ENCODE measurements at regions not wholly inside any gene's neighbourhood (a gene's known extent, or its start where the extent isn't known, plus 50 kb on each side); places are given as distances from the start of the nearest gene placed in this dataset.

DNA sequence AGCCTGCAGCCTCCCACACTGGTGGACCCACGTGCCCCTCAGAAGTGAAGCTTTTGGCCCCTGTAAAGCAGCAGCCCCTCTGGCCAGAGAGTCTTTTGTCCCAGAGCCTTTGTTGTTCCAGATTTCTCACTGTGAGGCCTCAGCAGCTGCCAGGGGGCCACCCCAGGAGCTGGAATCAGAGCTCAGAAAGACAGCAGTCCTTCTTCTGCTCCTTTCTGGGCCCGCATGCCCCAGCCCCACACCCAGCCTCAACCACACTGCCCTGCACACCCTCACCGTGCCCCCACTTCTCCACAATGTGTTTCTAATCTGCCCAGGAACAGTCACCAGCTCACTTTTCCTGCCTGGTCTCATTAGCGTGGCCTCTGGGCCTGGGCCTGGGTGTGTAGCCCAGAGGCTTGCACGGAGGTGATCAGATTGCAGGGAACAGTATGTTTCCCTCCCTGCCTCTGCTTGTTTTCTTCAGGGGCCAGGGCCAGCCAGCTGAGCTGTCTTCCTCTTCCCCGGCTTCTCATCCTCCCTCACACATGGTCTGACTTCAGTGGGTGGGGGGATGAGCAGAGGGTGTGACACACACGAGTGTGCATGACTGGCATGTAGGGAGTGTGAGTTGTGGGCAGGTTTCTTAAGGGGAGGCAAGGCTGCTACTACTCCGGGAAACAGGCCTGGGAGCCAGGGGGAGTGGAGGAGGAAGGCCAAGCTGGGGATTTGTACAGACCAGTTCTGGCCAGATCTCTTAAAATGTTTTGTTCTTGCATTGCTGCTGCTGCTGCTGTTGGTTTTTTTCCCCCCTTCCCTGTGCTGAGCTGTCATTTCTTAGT, 82.5 kb upstream of the ZNF648 start:
- H3K27ac ChIP-seq, result peak overlapping the region; percentile 39 to 95 (median 71)
- 32 to 51% (median 43%) methylated on average over 7 to 8 of the region's 8 CpGs for WGBS, 4 donors
- TF ChIP-seq, protein P1, sequence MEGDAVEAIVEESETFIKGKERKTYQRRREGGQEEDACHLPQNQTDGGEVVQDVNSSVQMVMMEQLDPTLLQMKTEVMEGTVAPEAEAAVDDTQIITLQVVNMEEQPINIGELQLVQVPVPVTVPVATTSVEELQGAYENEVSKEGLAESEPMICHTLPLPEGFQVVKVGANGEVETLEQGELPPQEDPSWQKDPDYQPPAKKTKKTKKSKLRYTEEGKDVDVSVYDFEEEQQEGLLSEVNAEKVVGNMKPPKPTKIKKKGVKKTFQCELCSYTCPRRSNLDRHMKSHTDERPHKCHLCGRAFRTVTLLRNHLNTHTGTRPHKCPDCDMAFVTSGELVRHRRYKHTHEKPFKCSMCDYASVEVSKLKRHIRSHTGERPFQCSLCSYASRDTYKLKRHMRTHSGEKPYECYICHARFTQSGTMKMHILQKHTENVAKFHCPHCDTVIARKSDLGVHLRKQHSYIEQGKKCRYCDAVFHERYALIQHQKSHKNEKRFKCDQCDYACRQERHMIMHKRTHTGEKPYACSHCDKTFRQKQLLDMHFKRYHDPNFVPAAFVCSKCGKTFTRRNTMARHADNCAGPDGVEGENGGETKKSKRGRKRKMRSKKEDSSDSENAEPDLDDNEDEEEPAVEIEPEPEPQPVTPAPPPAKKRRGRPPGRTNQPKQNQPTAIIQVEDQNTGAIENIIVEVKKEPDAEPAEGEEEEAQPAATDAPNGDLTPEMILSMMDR (IDR thresholded peaks at IDR 0.05), result no peak
- no peak for TF ChIP-seq POLR2A (IDR thresholded peaks at IDR 0.05)
- H3K4me3 ChIP-seq, result no peak overlapping the region
- H3K36me3 ChIP-seq (replicated peaks in 1 of 2), result no peaks in the 10 kb centered on the region
- H3K4me1 ChIP-seq (replicated peaks in 1 of 2), result peaks cover 4 to 21% of the 10 kb centered on the region in 2 donors
- intact Hi-C loops (cut with DNase I), result loop anchor here (2.0 kb wide), 1 partner anchor 253 kb away; no protein-coding TSS in a partner anchor
- H3K27me3 ChIP-seq, result no peaks in the 10 kb centered on the region
- peak; percentile 51 to 82 (median 62) for DNase-seq
- H3K9me3 ChIP-seq (replicated peaks in 1 of 3), result no peaks in the 10 kb centered on the region

DNA sequence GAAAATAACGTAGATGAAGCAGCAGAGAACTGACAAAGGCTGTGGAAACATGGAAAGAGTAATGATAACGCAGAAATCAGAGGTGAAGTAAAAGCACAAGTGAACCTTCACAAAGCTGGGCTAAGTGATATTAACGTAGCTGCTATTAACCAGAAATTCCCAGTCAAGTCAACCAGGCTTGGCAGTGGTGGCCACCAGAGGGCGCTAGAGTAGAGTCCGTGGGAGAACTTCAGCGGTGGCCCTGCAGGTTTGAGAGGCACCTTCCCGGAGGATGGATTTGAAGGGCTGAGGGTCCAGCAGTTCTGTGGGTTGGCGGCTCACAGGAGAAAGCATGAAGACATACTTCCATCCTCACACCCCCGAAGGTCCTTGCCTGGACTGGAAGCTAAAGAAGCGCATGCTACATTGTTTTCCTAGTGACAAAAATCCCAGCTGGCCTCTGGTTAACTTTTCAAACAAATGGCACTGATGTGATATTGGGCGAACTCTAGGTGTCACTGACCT, 81.7 kb upstream of the ZNF648 start:
- Histone ChIP-seq H3K27me3 (no peaks in the 10 kb centered on the region), H3K27ac (peak overlapping the region in 4 of 5 donors; percentile 39 to 95 (median 74)), H3K9me3 (replicated peaks in 1 of 3) (no peaks in the 10 kb centered on the region), H3K4me3 (no peak overlapping the region), H3K36me3 (replicated peaks in 1 of 2) (no peaks in the 10 kb centered on the region), H3K4me1 (replicated peaks in 1 of 2) (peaks cover 4 to 21% of the 10 kb centered on the region in 2 donors)
- intact Hi-C loops (cut with DNase I), result loop anchor here (2.0 kb wide), 1 partner anchor 254 kb away; no protein-coding TSS in a partner anchor
- WGBS, 4 donors, result 10 to 16% (median 14%) methylated on average over 9 to 11 of the region's 11 CpGs
- DNase-seq, result peak; percentile 82 to 97 (median 91)
- peak in 1 of 2 donors; percentile 20 for TF ChIP-seq POLR2A (IDR thresholded peaks at IDR 0.05)
- TF ChIP-seq, protein P1 (IDR thresholded peaks at IDR 0.05), result peak; percentile 90 to 98 (median 96)

DNA sequence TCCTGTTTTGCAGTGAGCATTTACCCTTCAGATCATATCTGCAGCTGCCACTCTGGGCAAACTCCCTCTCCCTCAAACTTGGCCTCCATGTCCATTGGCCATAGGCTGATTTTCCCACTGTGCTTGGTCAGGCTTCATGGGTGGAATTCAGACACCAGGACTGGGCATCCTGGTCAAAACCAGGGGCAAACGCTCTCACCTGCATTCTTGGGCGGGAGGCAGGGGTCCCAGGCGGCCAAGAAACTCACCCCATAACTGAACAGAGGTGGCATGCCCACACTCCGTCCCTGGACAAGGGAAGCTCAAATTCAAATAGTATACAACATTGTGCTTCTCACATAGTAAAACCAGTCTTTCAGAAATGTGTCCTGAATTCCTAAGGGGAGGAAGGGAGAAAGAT, 81.1 kb upstream of the ZNF648 start:
- Histone ChIP-seq H3K36me3 (replicated peaks in 1 of 2) (no peaks in the 10 kb centered on the region), H3K27me3 (no peaks in the 10 kb centered on the region), H3K9me3 (replicated peaks in 1 of 3) (no peaks in the 10 kb centered on the region), H3K4me3 (no peak overlapping the region), H3K27ac (no peak overlapping the region), H3K4me1 (replicated peaks in 1 of 2) (peaks cover 4 to 21% of the 10 kb centered on the region in 2 donors)
- no peak for DNase-seq
- no peak for TF ChIP-seq POLR2A (IDR thresholded peaks at IDR 0.05)
- TF ChIP-seq, protein P1 (IDR thresholded peaks at IDR 0.05), result no peak
- intact Hi-C loops (cut with DNase I), result loop anchor here (2.0 kb wide), 1 partner anchor 254 kb away; no protein-coding TSS in a partner anchor
- 64 to 96% (median 69%) methylated on average over 4 of the region's 4 CpGs for WGBS, 4 donors

DNA sequence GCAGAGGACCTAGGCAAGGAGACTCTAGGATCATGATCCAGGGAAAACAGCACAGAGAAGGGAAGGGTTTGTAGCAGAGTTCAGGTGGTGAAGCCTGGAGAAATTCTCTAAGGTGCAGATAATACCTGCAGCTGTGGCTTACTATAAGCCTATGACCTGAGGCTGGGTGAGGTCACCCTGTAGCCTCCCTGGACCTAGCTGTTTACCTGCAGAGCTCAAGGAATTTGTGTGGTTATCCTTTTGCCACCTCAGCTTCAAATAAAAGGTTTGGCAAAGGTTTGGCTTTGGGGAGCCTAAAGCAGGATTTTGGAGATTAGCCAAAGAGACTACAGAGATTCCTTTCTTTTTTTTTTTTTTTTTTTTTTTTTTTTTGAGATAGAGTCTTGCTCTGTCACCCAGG, 79.5 kb upstream of the ZNF648 start:
- Histone ChIP-seq H3K4me1 (replicated peaks in 1 of 2) (peaks cover 4 to 27% of the 10 kb centered on the region in 2 donors), H3K36me3 (replicated peaks in 1 of 2) (no peaks in the 10 kb centered on the region), H3K9me3 (replicated peaks in 1 of 3) (no peaks in the 10 kb centered on the region), H3K27me3 (no peaks in the 10 kb centered on the region), H3K4me3 (no peak overlapping the region), H3K27ac (no peak overlapping the region)
- intact Hi-C loops (cut with DNase I), result no loop called here
- DNase-seq, result no peak
- no peak for TF ChIP-seq POLR2A (IDR thresholded peaks at IDR 0.05)
- TF ChIP-seq, protein P1 (IDR thresholded peaks at IDR 0.05), result no peak
